RWPE1 (cell line): ENCODE measurements at regions not wholly inside any gene's neighbourhood (a gene's known extent, or its start where the extent isn't known, plus 50 kb on each side); places are given as distances from the start of the nearest gene placed in this dataset.
A peak's percentile ranks its signal among the peaks of the same experiment; 100 is the strongest.

Source experiments
- CTCF ChIA-PET: fragments of 350-600 bp; sonication (Branson Sonifier 250); formaldehyde crosslinking; extraction: SDS; loops from one replicate; lab custom pipeline; 2021; lab: Yijun Ruan, JAX
- POLR2A ChIA-PET: fragments of 400-600 bp; formaldehyde crosslinking; extraction: SDS; loops from one replicate; lab custom pipeline; 2020; ENCODE audit warnings: antibody characterized with exemption; ENCODE audit not compliant: low non-redundant PET; lab: Yijun Ruan, JAX
- DNase-seq: peaks from one replicate; pipeline ENCODE4 v3.0.0; 2012; ENCODE audit warnings: low spot score
- H3K27ac ChIP-seq: fragments of 450-650 bp; 2 replicates; pipeline ENCODE4 v1.5.1; 2017
- CTCF ChIP-seq: fragments of 450-650 bp; conservative IDR thresholded peaks from 2 replicates; pipeline ENCODE4 v1.5.1; 2017; ENCODE audit warnings: low read depth, mild to moderate bottlenecking

DNA sequence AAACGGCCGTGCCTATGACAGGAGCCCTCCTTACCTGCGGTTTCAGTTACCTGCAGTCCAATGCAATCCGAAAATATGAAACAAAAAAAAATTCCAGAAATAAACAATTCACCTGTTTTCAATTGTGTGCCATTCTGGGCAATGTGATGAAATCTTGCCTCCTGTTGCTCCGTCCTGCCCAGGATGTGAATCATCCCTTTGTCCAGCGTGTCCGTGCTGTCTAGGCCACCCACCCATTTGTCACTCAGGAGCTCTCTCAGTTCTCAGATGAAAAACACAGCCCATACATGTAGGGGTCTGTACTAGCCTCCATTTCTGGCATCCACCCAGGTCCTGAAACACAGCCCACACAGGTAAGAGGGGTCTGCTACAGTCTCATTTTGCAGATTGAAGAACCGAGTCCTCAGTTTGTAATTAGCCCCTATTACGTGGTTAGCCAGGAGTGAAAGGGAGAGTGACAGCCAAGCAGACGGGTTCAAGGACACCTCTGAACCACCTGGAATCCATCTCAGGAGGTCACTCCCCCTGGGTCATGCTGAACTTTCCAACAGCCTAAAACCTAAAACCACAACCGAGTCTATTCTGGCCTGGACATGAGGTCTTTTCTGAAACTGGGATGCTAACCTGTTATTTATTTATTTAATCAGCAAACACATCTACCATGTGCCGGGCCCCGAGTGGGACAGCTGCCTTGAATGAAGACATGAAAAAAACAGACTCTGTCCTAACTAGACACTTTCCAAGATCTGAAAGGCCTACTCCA is 317.2 kb downstream of the SHANK2 start:
- DNase-seq: peak; percentile 41
- H3K27ac ChIP-seq: no peak overlapping the region
- CTCF ChIA-PET: no interaction called here
- POLR2A ChIA-PET: no interaction called here
- no peak for TF ChIP-seq CTCF

GRCh38 chr11:70942593-70942992 is 309.8 kb downstream of the SHANK2 start:
- CTCF ChIA-PET: interaction anchor here (0.6 kb wide), 1 partner anchor 29 kb away, joined by 3 read pairs; no protein-coding TSS in a partner anchor
- no peak for TF ChIP-seq CTCF
- DNase-seq: no peak
- POLR2A ChIA-PET: no interaction called here
- no peak overlapping the region for H3K27ac ChIP-seq

- no peak for DNase-seq
- no peak overlapping the region for H3K27ac ChIP-seq
- POLR2A ChIA-PET: no interaction called here
- CTCF ChIA-PET: no interaction called here
- TF ChIP-seq CTCF: no peak
Observed at GRCh38 chr11:70944141-70944540, 308.2 kb downstream of the SHANK2 start.

DNA sequence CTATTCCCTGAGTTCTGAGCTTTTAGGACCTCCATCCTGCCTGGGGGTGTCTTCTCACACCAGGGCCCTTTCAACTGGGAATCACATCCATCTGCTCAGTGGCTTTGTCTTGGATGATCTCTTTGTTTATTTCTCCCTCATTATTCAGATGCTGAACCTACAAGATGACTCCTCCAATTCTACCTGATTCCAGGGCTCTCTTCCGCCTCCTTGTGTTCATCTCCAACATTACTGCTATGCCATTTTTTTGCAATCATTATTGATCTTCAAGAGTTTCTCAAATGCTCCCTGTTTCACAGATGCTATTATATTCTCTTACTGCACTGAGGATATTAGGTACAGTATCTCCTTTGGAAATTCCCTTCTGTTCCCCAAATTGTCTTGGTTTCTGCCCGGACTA is 307.7 kb downstream of the SHANK2 start:
- CTCF ChIA-PET: no interaction called here
- DNase-seq: no peak

GRCh38 chr11:70948398-70948797 is 304.0 kb downstream of the SHANK2 start:
- ChIA-PET CTCF (no interaction called here), POLR2A (no interaction called here)
- no peak for DNase-seq
- TF ChIP-seq CTCF: no peak
- no peak overlapping the region for H3K27ac ChIP-seq

More for the DNA sequence above, 307.7 kb downstream of the SHANK2 start:
- no peak for TF ChIP-seq CTCF
- POLR2A ChIA-PET: no interaction called here
- H3K27ac ChIP-seq: no peak overlapping the region

GRCh38 chr11:70948855-70949531 is 303.4 kb downstream of the SHANK2 start:
- no peak for TF ChIP-seq CTCF
- ChIA-PET CTCF (no interaction called here), POLR2A (interaction anchor here (0.5 kb wide), 1 partner anchor 301 kb away, joined by 3 read pairs; no protein-coding TSS in a partner anchor)
- DNase-seq: no peak
- no peak overlapping the region for H3K27ac ChIP-seq
